ENCODE measurements at regions not wholly inside any gene's neighbourhood (a gene's known extent, or its start where the extent isn't known, plus 50 kb on each side); places are given as distances from the start of the nearest gene placed in this dataset.

DNA sequence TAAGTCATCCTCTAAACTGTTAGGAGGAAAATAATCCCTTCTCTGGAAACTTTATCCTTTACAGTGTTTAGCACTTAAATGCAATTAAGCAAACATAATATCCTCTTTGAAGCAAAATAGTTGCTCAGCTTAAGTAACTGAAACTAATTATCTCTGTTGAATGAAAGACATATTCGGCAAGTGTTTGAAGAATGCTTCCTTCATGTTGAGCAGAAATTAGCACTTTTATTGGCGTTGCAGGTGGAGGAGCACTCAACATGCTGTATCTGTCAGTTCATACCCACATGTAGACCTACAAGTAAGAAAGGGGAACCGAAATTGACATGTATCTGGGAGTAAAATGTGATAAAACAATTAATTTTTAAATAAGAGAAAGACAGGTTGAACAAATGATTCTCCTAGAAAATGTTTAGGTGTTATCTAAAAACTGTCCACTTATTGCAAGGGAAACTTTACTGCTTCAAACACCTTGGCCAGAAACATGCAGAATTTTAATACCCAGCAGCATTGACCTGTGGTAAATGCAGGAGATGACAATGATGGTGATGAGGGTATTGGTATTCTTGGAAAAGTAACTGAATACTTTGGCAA lies 987.0 kb upstream of the MAP3K7 start:
- TF ChIP-seq CBX2 (IDR thresholded peaks at IDR 0.05; ENCODE audit: borderline replicate concordance, low read depth): no peak
- TF ChIP-seq HMGXB4 (CRISPR knock-in tag; IDR thresholded peaks at IDR 0.05; ENCODE audit: borderline replicate concordance): no peak
- TF ChIP-seq POLR2A (IDR thresholded peaks at IDR 0.05; ENCODE audit: low read length): no peak
- TF ChIP-seq, protein P1, sequence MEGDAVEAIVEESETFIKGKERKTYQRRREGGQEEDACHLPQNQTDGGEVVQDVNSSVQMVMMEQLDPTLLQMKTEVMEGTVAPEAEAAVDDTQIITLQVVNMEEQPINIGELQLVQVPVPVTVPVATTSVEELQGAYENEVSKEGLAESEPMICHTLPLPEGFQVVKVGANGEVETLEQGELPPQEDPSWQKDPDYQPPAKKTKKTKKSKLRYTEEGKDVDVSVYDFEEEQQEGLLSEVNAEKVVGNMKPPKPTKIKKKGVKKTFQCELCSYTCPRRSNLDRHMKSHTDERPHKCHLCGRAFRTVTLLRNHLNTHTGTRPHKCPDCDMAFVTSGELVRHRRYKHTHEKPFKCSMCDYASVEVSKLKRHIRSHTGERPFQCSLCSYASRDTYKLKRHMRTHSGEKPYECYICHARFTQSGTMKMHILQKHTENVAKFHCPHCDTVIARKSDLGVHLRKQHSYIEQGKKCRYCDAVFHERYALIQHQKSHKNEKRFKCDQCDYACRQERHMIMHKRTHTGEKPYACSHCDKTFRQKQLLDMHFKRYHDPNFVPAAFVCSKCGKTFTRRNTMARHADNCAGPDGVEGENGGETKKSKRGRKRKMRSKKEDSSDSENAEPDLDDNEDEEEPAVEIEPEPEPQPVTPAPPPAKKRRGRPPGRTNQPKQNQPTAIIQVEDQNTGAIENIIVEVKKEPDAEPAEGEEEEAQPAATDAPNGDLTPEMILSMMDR (IDR thresholded peaks at IDR 0.05): no peak
- TF ChIP-seq RAD21 (conservative IDR thresholded peaks at IDR 0.05 in 1 of 2, IDR thresholded peaks at IDR 0.05 in 1 of 2): no peak
- no peak for TF ChIP-seq FOSB (CRISPR knock-in tag; IDR thresholded peaks at IDR 0.05)
- TF ChIP-seq MAX (IDR thresholded peaks at IDR 0.05): no peak
- TF ChIP-seq CEBPB (IDR thresholded peaks at IDR 0.05): no peak
- no peak for TF ChIP-seq KDM1A (IDR thresholded peaks at IDR 0.05; ENCODE audit: low read depth)
- TF ChIP-seq POLR2AphosphoS2 (conservative IDR thresholded peaks at IDR 0.05; ENCODE audit: low read length): no peak
